Astrocyte (in vitro differentiated cells and primary cell): ENCODE measurements at regions not wholly inside any gene's neighbourhood (a gene's known extent, or its start where the extent isn't known, plus 50 kb on each side); places are given as distances from the start of the nearest gene placed in this dataset.
A peak's percentile ranks its signal among the peaks of the same experiment; 100 is the strongest.

ENCODE experiments used
- DNase-seq: peaks from one replicate; pipeline ENCODE4 v3.0.0-alpha.2; 2010; ENCODE audit warnings: low read depth
- FAIRE-seq: peaks from 2 replicates; lab custom pipeline; 2011; peaks lifted over from hg19 to GRCh38; lab: Jason Lieb, UNC
- H2AFZ ChIP-seq: 2 replicates; pipeline ENCODE4 v1.6.0; 2012; ENCODE audit warnings: low read depth, low read length, inconsistent platforms
- H3K27ac ChIP-seq: 2 replicates; pipeline ENCODE4 v1.5.1; 2011; ENCODE audit warnings: low read depth, low read length, inconsistent platforms
- H3K27me3 ChIP-seq: 2 replicates; pipeline ENCODE4 v1.6.0; 2011; ENCODE audit warnings: low read length, inconsistent platforms; ENCODE audit not compliant: insufficient read depth
- H3K36me3 ChIP-seq: 2 replicates; pipeline ENCODE4 v1.5.1; 2011; ENCODE audit warnings: low read length, inconsistent platforms; ENCODE audit not compliant: insufficient read depth
- H3K4me1 ChIP-seq: 2 replicates; pipeline ENCODE4 v1.5.1; 2011; ENCODE audit warnings: low read length, inconsistent platforms; ENCODE audit not compliant: insufficient read depth
- H3K4me2 ChIP-seq: 2 replicates; pipeline ENCODE4 v1.6.0; 2012; ENCODE audit warnings: low read length, inconsistent platforms
- H3K4me3 ChIP-seq: 2 replicates; pipeline ENCODE4 v1.5.1; 2011; ENCODE audit warnings: low read depth, mild to moderate bottlenecking, low read length, inconsistent platforms; ENCODE audit not compliant: insufficient read depth
- H3K79me2 ChIP-seq: 2 replicates; pipeline ENCODE4 v1.6.0; 2012; ENCODE audit warnings: mild to moderate bottlenecking, low read length, inconsistent platforms; ENCODE audit not compliant: insufficient read depth
- H3K9ac ChIP-seq: 2 replicates; pipeline ENCODE4 v1.6.0; 2012; ENCODE audit warnings: mild to moderate bottlenecking, low read length, inconsistent platforms
- H3K9me3 ChIP-seq: 2 replicates; pipeline ENCODE4 v1.5.1; 2012; ENCODE audit warnings: low read depth, mild to moderate bottlenecking, low read length, inconsistent platforms; ENCODE audit not compliant: insufficient read depth
- H4K20me1 ChIP-seq: 2 replicates; pipeline ENCODE4 v1.6.0; 2012; ENCODE audit warnings: low read length, inconsistent platforms; ENCODE audit not compliant: insufficient read depth
- H3K27ac Mint-ChIP-seq: one replicate; pipeline ENCODE4 v1.8.0; 2021; ENCODE audit warnings: mild to moderate bottlenecking, mixed read lengths; ENCODE audit not compliant: unreplicated experiment
- H3K27me3 Mint-ChIP-seq: one replicate; pipeline ENCODE4 v1.8.0; 2021; ENCODE audit warnings: low read depth, mixed read lengths; ENCODE audit not compliant: unreplicated experiment
- H3K36me3 Mint-ChIP-seq: one replicate; pipeline ENCODE4 v1.8.0; 2021; ENCODE audit warnings: low read depth, mixed read lengths; ENCODE audit not compliant: unreplicated experiment
- H3K4me1 Mint-ChIP-seq: one replicate; pipeline ENCODE4 v1.8.0; 2021; ENCODE audit warnings: low read depth, mixed read lengths; ENCODE audit not compliant: unreplicated experiment
- H3K4me3 Mint-ChIP-seq: one replicate; pipeline ENCODE4 v1.8.0; 2021; ENCODE audit warnings: mild to moderate bottlenecking, moderate library complexity, mixed read lengths; ENCODE audit not compliant: unreplicated experiment
- H3K9me3 Mint-ChIP-seq: one replicate; pipeline ENCODE4 v1.8.0; 2021; ENCODE audit warnings: mild to moderate bottlenecking, mixed read lengths; ENCODE audit not compliant: unreplicated experiment
- CTCF ChIP-seq: IDR thresholded peaks from 2 replicates; pipeline ENCODE4 v1.5.1; 2011; ENCODE audit warnings: low read depth, mild to moderate bottlenecking, inconsistent platforms, low read length, moderate library complexity; ENCODE audit not compliant: insufficient read depth
- EZH2 ChIP-seq: IDR thresholded peaks from 2 replicates; pipeline ENCODE4 v1.6.1; 2012; ENCODE audit warnings: mild to moderate bottlenecking, low read length, inconsistent platforms; ENCODE audit not compliant: insufficient read depth

GRCh38 chrX:98028691-98029090 is 1145.0 kb downstream of the RPA4 start:
- H3K36me3 Mint-ChIP-seq: no peaks in the 10 kb centered on the region
- H4K20me1 ChIP-seq: no peaks in the 10 kb centered on the region
- no peaks in the 10 kb centered on the region for H3K27me3 Mint-ChIP-seq
- no peak overlapping the region for H2AFZ ChIP-seq
- FAIRE-seq (no peak), DNase-seq (no peak)
- no peaks in the 10 kb centered on the region for H3K36me3 ChIP-seq
- H3K4me1 ChIP-seq: no peaks in the 10 kb centered on the region
- no peak overlapping the region for H3K27ac ChIP-seq
- H3K9ac ChIP-seq: no peak overlapping the region
- H3K79me2 ChIP-seq: no peaks in the 10 kb centered on the region
- H3K9me3 Mint-ChIP-seq: peaks cover 6% of the 10 kb centered on the region
- H3K4me3 Mint-ChIP-seq: no peak overlapping the region
- no peak overlapping the region for H3K27ac Mint-ChIP-seq
- H3K4me1 Mint-ChIP-seq: no peaks in the 10 kb centered on the region
- no peaks in the 10 kb centered on the region for H3K9me3 ChIP-seq
- no peak overlapping the region for H3K4me2 ChIP-seq
- H3K27me3 ChIP-seq: no peaks in the 10 kb centered on the region
- H3K4me3 ChIP-seq: no peak overlapping the region
- no peak for TF ChIP-seq EZH2
- TF ChIP-seq CTCF: no peak

GRCh38 chrX:98029861-98030260 is 1146.2 kb downstream of the RPA4 start:
- no peak overlapping the region for H3K27ac Mint-ChIP-seq
- H3K79me2 ChIP-seq: no peaks in the 10 kb centered on the region
- no peak for DNase-seq
- no peaks in the 10 kb centered on the region for H3K9me3 ChIP-seq
- H3K4me3 ChIP-seq: no peak overlapping the region
- no peak overlapping the region for H3K4me2 ChIP-seq
- no peaks in the 10 kb centered on the region for H3K4me1 Mint-ChIP-seq
- peaks cover 6% of the 10 kb centered on the region for H3K9me3 Mint-ChIP-seq
- no peaks in the 10 kb centered on the region for H3K36me3 Mint-ChIP-seq
- no peak overlapping the region for H2AFZ ChIP-seq
- no peak overlapping the region for H3K4me3 Mint-ChIP-seq
- H3K4me1 ChIP-seq: no peaks in the 10 kb centered on the region
- H3K27me3 ChIP-seq: no peaks in the 10 kb centered on the region
- no peaks in the 10 kb centered on the region for H3K27me3 Mint-ChIP-seq
- H4K20me1 ChIP-seq: no peaks in the 10 kb centered on the region
- no peaks in the 10 kb centered on the region for H3K36me3 ChIP-seq
- H3K27ac ChIP-seq: no peak overlapping the region
- no peak for TF ChIP-seq EZH2
- TF ChIP-seq CTCF: no peak
- no peak overlapping the region for H3K9ac ChIP-seq
- no peak for FAIRE-seq

GRCh38 chrX:98057176-98057575 is 1173.5 kb downstream of the RPA4 start:
- no peaks in the 10 kb centered on the region for H3K27me3 ChIP-seq
- FAIRE-seq (peak; percentile 76), DNase-seq (no peak)
- no peaks in the 10 kb centered on the region for H4K20me1 ChIP-seq
- no peaks in the 10 kb centered on the region for H3K9me3 ChIP-seq
- no peaks in the 10 kb centered on the region for H3K79me2 ChIP-seq
- no peaks in the 10 kb centered on the region for H3K36me3 ChIP-seq
- Mint-ChIP-seq H3K9me3 (no peaks in the 10 kb centered on the region), H3K4me1 (no peaks in the 10 kb centered on the region), H3K27ac (no peak overlapping the region), H3K4me3 (no peak overlapping the region), H3K27me3 (no peaks in the 10 kb centered on the region), H3K36me3 (no peaks in the 10 kb centered on the region)
- no peak for TF ChIP-seq EZH2
- TF ChIP-seq CTCF: no peak
- H3K4me2 ChIP-seq: no peak overlapping the region
- H3K4me3 ChIP-seq: no peak overlapping the region
- no peak overlapping the region for H3K9ac ChIP-seq
- no peak overlapping the region for H2AFZ ChIP-seq
- H3K27ac ChIP-seq: no peak overlapping the region
- H3K4me1 ChIP-seq: no peaks in the 10 kb centered on the region
